ENCODE measurements at regions not wholly inside any gene's neighbourhood (a gene's known extent, or its start where the extent isn't known, plus 50 kb on each side); places are given as distances from the start of the nearest gene placed in this dataset.

DNA sequence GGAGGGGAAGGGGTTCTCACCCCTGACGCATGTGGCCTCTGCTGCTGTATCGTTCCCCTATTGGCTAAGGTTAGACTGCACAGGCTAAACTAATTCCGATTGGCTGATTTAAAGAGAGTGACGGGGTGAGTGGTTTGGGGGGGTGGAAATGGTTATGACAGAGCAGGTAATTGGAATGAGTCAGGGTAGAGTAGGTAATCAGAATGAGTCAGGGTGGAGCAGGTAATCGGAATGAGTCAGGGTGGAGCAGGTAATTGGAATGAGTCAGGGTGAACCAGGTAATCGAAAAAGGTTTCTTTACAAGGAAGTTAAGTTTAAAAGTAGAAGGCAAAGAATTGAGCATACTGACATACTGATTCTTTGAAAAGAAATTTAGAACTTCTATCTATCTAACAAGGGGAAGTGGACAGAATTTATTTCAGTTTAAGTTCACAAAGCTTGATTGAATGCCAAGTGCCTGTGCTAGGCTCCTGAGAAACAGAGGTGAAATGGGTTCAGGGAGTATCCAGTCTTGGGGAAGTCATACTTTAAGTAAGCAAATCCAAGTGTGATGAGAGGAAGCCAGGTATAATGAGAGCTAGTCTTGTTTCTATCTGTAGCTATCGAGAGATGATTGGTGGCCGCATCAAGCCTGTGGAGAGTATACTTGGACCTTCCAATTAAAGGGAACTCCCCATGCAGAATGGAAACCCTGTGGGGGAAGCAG is 58.0 kb downstream of the C11orf91 start:
- Histone ChIP-seq H3K27me3 (replicated peaks in 1 of 7) (peaks cover 0 to 36% (median 4%) of the 10 kb centered on the region in 7 donors), H3K36me3 (no peaks in the 10 kb centered on the region), H3K27ac (no peak overlapping the region), H3K9me3 (peaks cover 0 to 9% (median 5%) of the 10 kb centered on the region in 8 donors), H3K4me3 (no peak overlapping the region), H3K4me1 (no peaks in the 10 kb centered on the region)
- DNase-seq: no peak
- intact Hi-C loops (cut with DNase I; ENCODE audit: low total_unique reads): no loop called here
- 86 to 94% (median 90%) methylated on average over 8 of the region's 8 CpGs for WGBS, 5 donors
- no peak for TF ChIP-seq POLR2AphosphoS5 (IDR thresholded peaks at IDR 0.05)
- TF ChIP-seq, protein P1, sequence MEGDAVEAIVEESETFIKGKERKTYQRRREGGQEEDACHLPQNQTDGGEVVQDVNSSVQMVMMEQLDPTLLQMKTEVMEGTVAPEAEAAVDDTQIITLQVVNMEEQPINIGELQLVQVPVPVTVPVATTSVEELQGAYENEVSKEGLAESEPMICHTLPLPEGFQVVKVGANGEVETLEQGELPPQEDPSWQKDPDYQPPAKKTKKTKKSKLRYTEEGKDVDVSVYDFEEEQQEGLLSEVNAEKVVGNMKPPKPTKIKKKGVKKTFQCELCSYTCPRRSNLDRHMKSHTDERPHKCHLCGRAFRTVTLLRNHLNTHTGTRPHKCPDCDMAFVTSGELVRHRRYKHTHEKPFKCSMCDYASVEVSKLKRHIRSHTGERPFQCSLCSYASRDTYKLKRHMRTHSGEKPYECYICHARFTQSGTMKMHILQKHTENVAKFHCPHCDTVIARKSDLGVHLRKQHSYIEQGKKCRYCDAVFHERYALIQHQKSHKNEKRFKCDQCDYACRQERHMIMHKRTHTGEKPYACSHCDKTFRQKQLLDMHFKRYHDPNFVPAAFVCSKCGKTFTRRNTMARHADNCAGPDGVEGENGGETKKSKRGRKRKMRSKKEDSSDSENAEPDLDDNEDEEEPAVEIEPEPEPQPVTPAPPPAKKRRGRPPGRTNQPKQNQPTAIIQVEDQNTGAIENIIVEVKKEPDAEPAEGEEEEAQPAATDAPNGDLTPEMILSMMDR (IDR thresholded peaks at IDR 0.05 in 8 of 11, conservative IDR thresholded peaks at IDR 0.05 in 3 of 11): no peak
- no peak for TF ChIP-seq POLR2A (IDR thresholded peaks at IDR 0.05)

DNA sequence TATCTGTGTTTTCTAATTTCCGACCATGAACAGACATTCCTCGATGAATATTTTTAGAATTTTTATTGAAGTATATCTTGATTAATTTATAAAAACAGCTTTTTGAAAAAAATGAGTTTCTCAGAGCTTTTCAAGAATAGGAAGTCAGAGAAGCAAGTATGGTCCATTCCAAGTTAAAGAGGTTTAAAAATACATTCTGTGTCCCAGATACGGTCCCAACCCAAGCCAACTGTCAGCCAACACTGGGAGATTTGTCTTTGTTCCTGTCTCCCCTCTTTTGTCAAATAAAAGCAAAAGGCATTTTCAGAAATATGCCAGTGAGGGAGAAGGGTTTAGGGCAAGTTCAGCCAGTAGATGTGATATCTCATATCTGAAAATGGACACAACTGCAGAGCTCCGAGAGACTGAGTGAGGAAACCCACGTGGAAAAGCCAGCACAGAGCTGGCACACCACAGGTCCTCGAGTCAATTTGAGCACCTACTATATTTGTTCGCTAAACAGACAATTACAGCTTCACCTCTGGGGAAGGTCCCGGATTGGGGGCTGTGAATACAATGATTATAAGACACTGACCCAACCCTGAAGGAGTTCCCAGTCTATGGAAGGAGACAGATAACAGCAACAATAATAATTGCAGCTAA is 59.8 kb downstream of the C11orf91 start:
- Histone ChIP-seq H3K27ac (no peak overlapping the region), H3K4me3 (no peak overlapping the region), H3K27me3 (replicated peaks in 1 of 7) (peaks cover 0 to 36% (median 4%) of the 10 kb centered on the region in 7 donors), H3K36me3 (no peaks in the 10 kb centered on the region), H3K4me1 (no peaks in the 10 kb centered on the region), H3K9me3 (peaks cover 0 to 9% (median 5%) of the 10 kb centered on the region in 8 donors)
- WGBS, 5 donors: 54 to 71% (median 60%) methylated on average over 8 of the region's 8 CpGs
- TF ChIP-seq POLR2A (IDR thresholded peaks at IDR 0.05): no peak
- TF ChIP-seq, protein P1 (IDR thresholded peaks at IDR 0.05 in 8 of 11, conservative IDR thresholded peaks at IDR 0.05 in 3 of 11): no peak
- no peak for TF ChIP-seq POLR2AphosphoS5 (IDR thresholded peaks at IDR 0.05)
- no peak for DNase-seq
- intact Hi-C loops (cut with DNase I; ENCODE audit: low total_unique reads): no loop called here

DNA sequence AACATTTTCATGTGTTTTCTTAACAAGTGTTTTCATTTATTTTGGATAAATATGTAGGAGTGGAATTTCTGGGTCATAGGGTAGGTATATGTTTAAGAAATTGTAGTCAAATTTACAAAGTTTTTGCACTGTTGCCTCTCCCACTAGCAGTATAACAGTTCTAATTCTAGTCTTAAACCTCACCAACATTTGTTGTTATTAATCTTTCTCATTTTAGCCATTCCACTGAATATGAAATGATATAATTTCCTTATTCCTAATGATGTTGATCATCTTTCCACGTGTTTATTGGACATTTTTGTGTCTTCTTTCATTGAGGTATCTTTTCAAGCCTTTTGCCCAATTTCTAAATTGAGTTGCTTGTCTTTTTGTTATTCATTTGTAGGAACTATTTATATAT is 62.0 kb downstream of the C11orf91 start:
- H3K4me3 ChIP-seq: no peak overlapping the region
- 23 to 55% (median 29%) methylated on average over 1 of the region's 1 CpG for WGBS, 5 donors
- no peak overlapping the region for H3K27ac ChIP-seq
- TF ChIP-seq POLR2AphosphoS5 (IDR thresholded peaks at IDR 0.05): no peak
- TF ChIP-seq, protein P1 (IDR thresholded peaks at IDR 0.05 in 8 of 11, conservative IDR thresholded peaks at IDR 0.05 in 3 of 11): no peak
- TF ChIP-seq POLR2A (IDR thresholded peaks at IDR 0.05): no peak
- peaks cover 0 to 36% (median 4%) of the 10 kb centered on the region in 7 donors for H3K27me3 ChIP-seq (replicated peaks in 1 of 7)
- H3K36me3 ChIP-seq: no peaks in the 10 kb centered on the region
- no peaks in the 10 kb centered on the region for H3K4me1 ChIP-seq
- peaks cover 0 to 9% (median 5%) of the 10 kb centered on the region in 8 donors for H3K9me3 ChIP-seq
- DNase-seq: no peak
- intact Hi-C loops (cut with DNase I; ENCODE audit: low total_unique reads): no loop called here

DNA sequence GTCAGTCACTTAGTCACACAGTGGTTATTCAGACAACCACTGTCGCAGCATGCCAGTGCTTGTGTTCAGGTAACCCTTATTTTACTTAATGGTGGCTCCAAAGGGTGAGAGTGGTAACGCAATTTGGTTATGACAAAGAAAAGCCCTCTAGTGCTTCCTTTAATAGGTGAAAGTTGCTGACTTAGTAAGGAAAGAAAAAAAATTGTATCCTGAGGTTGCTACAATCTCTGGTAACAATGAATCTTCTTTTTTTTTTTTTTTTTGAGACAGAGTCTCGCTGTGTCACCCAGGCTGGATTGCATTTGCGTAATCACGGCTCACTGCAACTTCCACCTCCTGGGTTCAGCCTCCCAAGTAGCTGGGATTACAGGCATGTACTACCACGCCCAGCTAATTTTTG is 64.5 kb downstream of the C11orf91 start:
- no peak overlapping the region for H3K27ac ChIP-seq
- peaks cover 0 to 2% (median 0%) of the 10 kb centered on the region in 6 donors for H3K4me1 ChIP-seq
- 46 to 85% (median 70%) methylated on average over 6 of the region's 6 CpGs for WGBS, 5 donors
- TF ChIP-seq POLR2A (IDR thresholded peaks at IDR 0.05): no peak
- no peak for TF ChIP-seq POLR2AphosphoS5 (IDR thresholded peaks at IDR 0.05)
- TF ChIP-seq, protein P1 (IDR thresholded peaks at IDR 0.05 in 8 of 11, conservative IDR thresholded peaks at IDR 0.05 in 3 of 11): no peak
- H3K36me3 ChIP-seq: no peaks in the 10 kb centered on the region
- H3K4me3 ChIP-seq: no peak overlapping the region
- DNase-seq: no peak
- intact Hi-C loops (cut with DNase I; ENCODE audit: low total_unique reads): no loop called here
- H3K27me3 ChIP-seq (replicated peaks in 1 of 7): peaks cover 0 to 44% (median 4%) of the 10 kb centered on the region in 7 donors
- peaks cover 0 to 9% (median 6%) of the 10 kb centered on the region in 8 donors for H3K9me3 ChIP-seq

All from spleen (tissue), 11 donors.